Heart right ventricle (tissue), 16 donors: ENCODE measurements at regions not wholly inside any gene's neighbourhood (a gene's known extent, or its start where the extent isn't known, plus 50 kb on each side); places are given as distances from the start of the nearest gene placed in this dataset.

Source experiments
- ATAC-seq, 8 donors: fragments of 200-7000 bp; cut with Tn5 transposase; one replicate each; pipeline ENCODE4 v1.9.1; 2020; ENCODE audit warnings: mild to moderate bottlenecking in 8 of 8, moderate library complexity in 8 of 8, moderate number of reproducible peaks in 1 of 8
- DNase-seq, 2 donors: peaks; one replicate each; pipeline ENCODE4 v3.0.0-alpha.2; 2020
- H3K27ac ChIP-seq, 10 donors: fragments of 200-600 bp; sonication (generic) in 2 of 10; one replicate each; pipeline versions ENCODE4 v1.5.0 to v1.8.0; 2020 to 2022; ENCODE audit warnings: mild to moderate bottlenecking in 3 of 10
- H3K27me3 ChIP-seq, 7 donors: fragments of 200-600 bp; one replicate each; pipeline ENCODE4 v1.8.0; 2021 to 2022; ENCODE audit warnings: mild to moderate bottlenecking in 2 of 7
- H3K36me3 ChIP-seq, 9 donors: fragments of 200-600 bp; sonication (generic) in 1 of 9; one replicate each; pipeline versions ENCODE4 v1.5.0 to v1.8.0; 2020 to 2022; ENCODE audit warnings: mild to moderate bottlenecking in 2 of 9
- H3K4me1 ChIP-seq, 9 donors: fragments of 200-600 bp; sonication (generic) in 1 of 9; one replicate each; pipeline versions ENCODE4 v1.5.0 to v1.8.0; 2020 to 2022; ENCODE audit warnings: mild to moderate bottlenecking in 4 of 9
- H3K4me3 ChIP-seq, 10 donors: fragments of 200-600 bp; sonication (generic) in 2 of 10; one replicate each; pipeline versions ENCODE4 v1.5.0 to v1.8.0; 2020 to 2022; ENCODE audit warnings: mild to moderate bottlenecking in 7 of 10, moderate library complexity in 2 of 10
- H3K9me3 ChIP-seq, 11 donors: fragments of 200-600 bp in 10 of 11; sonication (generic) in 2 of 11; one replicate each; pipeline versions ENCODE4 v1.5.0 to v1.8.0; 2013 to 2022; ENCODE audit warnings: mild to moderate bottlenecking in 2 of 11, control low read depth in 1 of 11, moderate library complexity in 1 of 11
- WGBS, 2 donors: extraction: QIAGEN DNeasy Blood & Tissue Kit; methylation state at CpG; one replicate each; pipeline ENCODE4 v1.1.7; 2013; ENCODE audit warnings: inconsistent platforms in 1 of 2; 5-methylcytosine and 5-hydroxymethylcytosine counted together
- intact Hi-C, 10 donors: fragments of 100-400 bp; cut with DNase I; formaldehyde crosslinking; loops; one replicate each; pipeline versions ENCODE4 v1.11.1 to v1.14.2; 2022
- TF ChIP-seq, protein P1 (sequence below), 9 donors: fragments of 200-600 bp; sonication (generic) in 2 of 9; IDR thresholded peaks; one replicate each; pipeline versions ENCODE4 v1.5.0 to v1.8.0; 2021 to 2022; ENCODE audit warnings: antibody characterized with exemption in 9 of 9, mild to moderate bottlenecking in 5 of 9, moderate library complexity in 1 of 9
- donor health status: Arrhythmogenic right ventricular cardiomyopathy.
- donor health status: ischemic (EF 13 %, LVEDD 7.1; RV severe dilation, severe dysfunction).
- donor health status: healthy with polysubstance abuse.
- donor health status: DM: no; HTN: yes; CAD: no.
- donor health status: DM: no; HTN: no; CAD: no.
- donor health status: ischemic (EF 25% LVEDD 6.9; RV normal size, moderate dysfunction).
- donor health status: ischemic (EF 25% LVEDD 5.7; RV mildly dilated, moderate dysfunction).
- donor health status: healthy.
- donor health status: DM: yes; HTN: yes; CAD: no.
- donor health status: Ischemic cardiomyopathy.
- donor health status: ischemic (EF 35%, LVEDD 5.7; RV mildly dilated, moderate dysfunction).
- donor health status: nonischemic (EF 11% LVEDD 7.7; RV severe dilation, severe dysfunction).
- donor health status: DM: yes; HTN: yes; CAD: no.
- donor health status: PGD.
- donor health status: ischemic (EF 29% LVEDD 5.4; RV normal size, mild dysfunction).
- donor health status: nonischemic (EF 23%, LVEDD 6.1; RV moderate dilation, normal function).

DNA sequence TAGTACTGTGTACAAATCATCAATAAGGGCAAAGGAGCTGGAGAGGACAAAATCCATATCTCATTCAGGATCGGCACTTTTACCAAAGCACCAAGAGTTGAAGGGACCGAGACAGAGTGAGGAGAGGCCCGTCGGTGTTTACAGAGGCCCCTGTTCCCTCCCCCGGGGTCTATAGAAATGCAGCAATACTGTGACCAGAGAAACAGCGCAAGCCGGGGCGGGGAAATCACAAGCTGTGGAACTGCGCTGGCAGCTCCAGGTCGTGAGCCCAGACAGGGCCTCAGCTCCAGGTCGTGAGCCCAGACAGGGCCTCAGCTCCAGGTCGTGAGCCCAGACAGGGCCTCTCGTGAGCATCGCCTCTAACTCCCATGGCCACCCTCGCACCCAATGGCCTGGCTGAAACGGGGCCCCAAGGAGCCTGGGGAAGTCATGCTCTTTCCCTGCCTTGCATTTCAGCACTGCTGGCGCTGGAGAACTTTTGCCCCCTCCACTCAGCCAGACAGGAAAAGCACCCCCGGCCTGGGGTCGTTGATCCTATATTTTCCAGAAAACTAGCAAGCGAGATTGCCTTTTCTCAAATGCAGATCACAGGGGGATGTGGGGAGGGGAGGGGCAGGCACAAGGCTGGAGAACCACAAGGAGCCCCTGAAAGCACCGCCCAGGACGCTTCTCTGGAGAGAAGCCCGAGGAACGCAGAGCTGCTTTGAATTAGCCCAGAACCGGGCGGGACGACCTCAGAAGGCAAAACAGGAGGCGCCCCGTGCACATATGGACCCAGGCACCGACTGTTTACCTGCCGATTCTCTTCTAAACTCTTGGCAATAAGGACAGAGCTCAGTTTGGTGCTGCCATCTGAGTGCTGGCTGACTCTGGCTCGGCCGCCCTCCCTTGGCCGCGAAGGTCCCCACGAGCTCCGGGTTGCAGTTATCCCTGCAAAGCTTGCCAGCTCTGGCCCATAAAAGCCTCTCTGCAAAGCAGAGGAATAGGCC, 223.7 kb downstream of the ACKR3 start:
- intact Hi-C loops: no loop called here
- H3K27me3 ChIP-seq: peaks cover 0 to 17% (median 0%) of the 10 kb centered on the region in 7 donors
- H3K36me3 ChIP-seq: no peaks in the 10 kb centered on the region
- no peak overlapping the region for H3K4me3 ChIP-seq
- H3K27ac ChIP-seq: no peak overlapping the region
- no peak for ATAC-seq
- 82 to 85% methylated on average over 36 to 37 of the region's 37 CpGs for WGBS, 2 donors
- TF ChIP-seq, protein P1, sequence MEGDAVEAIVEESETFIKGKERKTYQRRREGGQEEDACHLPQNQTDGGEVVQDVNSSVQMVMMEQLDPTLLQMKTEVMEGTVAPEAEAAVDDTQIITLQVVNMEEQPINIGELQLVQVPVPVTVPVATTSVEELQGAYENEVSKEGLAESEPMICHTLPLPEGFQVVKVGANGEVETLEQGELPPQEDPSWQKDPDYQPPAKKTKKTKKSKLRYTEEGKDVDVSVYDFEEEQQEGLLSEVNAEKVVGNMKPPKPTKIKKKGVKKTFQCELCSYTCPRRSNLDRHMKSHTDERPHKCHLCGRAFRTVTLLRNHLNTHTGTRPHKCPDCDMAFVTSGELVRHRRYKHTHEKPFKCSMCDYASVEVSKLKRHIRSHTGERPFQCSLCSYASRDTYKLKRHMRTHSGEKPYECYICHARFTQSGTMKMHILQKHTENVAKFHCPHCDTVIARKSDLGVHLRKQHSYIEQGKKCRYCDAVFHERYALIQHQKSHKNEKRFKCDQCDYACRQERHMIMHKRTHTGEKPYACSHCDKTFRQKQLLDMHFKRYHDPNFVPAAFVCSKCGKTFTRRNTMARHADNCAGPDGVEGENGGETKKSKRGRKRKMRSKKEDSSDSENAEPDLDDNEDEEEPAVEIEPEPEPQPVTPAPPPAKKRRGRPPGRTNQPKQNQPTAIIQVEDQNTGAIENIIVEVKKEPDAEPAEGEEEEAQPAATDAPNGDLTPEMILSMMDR (IDR thresholded peaks at IDR 0.05): no peak
- no peak for DNase-seq
- peaks cover 0 to 3% (median 0%) of the 10 kb centered on the region in 9 donors for H3K4me1 ChIP-seq
- H3K9me3 ChIP-seq: peaks cover 0 to 4% (median 0%) of the 10 kb centered on the region in 11 donors

DNA sequence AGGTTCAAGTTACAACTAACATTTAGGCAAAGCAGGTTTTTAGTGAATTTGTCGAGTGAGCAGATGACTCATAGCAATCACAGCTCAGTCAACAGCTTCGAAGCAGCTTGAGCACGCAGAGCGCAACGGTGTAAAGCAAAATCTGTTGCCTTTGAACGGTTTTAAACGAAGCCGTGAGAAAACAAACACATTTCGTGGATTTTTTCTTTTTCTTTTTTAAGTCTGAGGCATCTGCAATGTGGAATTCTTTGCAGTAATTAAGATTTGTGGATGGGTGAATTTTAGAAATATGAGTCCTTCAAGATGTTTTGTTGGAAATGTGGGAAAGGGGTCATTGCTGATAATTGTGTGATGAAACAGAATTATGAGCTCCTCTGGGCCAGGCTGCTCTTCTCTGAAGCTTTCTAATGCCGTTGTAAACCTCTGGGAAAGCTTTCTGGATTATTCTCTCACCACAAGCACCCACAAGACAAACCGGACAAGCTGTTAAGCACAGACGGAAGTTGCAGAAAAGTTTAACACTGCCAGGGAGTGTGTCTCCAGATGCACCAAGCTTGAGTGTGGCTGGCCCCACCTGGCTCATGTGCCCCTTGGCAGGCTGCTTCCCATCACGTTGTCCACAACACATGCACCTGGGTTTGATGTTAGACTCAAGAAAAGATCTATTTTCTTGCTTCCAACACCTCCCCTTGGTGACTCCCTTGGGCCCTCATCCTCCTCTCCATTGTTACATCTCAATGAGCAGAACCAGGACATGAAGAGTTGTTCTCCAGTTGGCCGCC, 224.7 kb downstream of the ACKR3 start:
- ATAC-seq (no peak), DNase-seq (no peak)
- TF ChIP-seq, protein P1 (IDR thresholded peaks at IDR 0.05): no peak
- Histone ChIP-seq H3K27ac (no peak overlapping the region), H3K4me3 (no peak overlapping the region), H3K27me3 (peaks cover 0 to 17% (median 0%) of the 10 kb centered on the region in 7 donors), H3K4me1 (no peaks in the 10 kb centered on the region), H3K36me3 (no peaks in the 10 kb centered on the region), H3K9me3 (peaks cover 0 to 4% (median 0%) of the 10 kb centered on the region in 11 donors)
- intact Hi-C loops: no loop called here
- WGBS, 2 donors: 70 to 83% methylated on average over 14 of the region's 14 CpGs

DNA sequence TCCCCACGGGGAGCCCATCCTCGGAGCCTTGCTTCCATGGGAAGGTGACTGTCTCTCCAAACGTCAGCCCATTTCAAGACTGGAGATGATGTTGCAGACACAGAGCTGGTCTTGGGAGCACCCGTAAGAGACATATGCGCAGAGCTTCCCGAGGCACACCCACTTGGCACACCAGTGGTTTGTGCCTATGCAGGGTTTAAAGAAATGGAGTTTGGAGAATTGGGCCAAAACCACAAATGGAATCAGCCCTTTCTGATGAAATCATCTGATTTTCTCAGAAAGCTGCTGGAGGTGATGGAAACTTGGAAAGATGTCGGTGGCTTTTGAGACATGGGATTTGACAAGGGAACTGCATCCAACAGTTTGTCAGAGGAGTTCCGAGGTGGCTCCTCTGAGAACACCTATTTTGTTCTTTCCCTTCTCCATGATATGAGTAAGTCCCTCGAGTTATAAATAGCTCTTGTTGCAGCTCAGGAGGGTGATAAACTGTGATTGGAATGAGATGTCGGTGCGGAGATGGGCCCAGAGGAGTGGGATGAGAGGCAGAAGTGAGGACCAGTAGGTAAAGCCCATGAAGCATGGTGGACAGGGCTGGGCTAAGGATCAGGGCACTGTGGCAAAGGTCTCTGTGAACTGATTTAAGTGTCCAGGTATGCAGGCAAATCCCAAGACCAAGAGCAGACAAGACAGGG, 225.7 kb downstream of the ACKR3 start:
- intact Hi-C loops: no loop called here
- no peak for DNase-seq
- 81 to 88% methylated on average over 11 of the region's 11 CpGs for WGBS, 2 donors
- Histone ChIP-seq H3K4me1 (no peaks in the 10 kb centered on the region), H3K27me3 (peaks cover 0 to 15% (median 0%) of the 10 kb centered on the region in 7 donors), H3K27ac (no peak overlapping the region), H3K36me3 (no peaks in the 10 kb centered on the region), H3K9me3 (peaks cover 0 to 4% (median 0%) of the 10 kb centered on the region in 11 donors), H3K4me3 (no peak overlapping the region)
- TF ChIP-seq, protein P1 (IDR thresholded peaks at IDR 0.05): no peak
- ATAC-seq: no peak

DNA sequence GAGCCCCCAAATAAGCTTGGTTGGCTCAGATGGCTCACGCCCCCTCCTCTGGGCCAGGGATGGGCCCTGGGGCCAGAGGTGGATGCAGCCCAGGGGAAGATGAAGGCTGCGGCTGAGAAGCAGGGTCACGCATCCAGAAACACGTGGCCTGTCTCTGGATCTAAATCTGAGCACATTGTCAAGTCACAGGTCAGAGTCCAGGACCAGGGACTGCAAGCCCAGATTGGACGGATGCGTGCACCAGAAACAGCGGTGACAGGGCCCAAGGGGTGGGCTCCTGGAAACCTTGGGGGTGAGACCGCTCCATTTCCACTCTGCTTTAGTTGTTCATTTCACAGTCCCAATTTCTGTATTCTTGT, 226.2 kb downstream of the ACKR3 start:
- peaks cover 0 to 10% (median 0%) of the 10 kb centered on the region in 7 donors for H3K27me3 ChIP-seq
- no peak overlapping the region for H3K27ac ChIP-seq
- no peak for DNase-seq
- no peaks in the 10 kb centered on the region for H3K4me1 ChIP-seq
- TF ChIP-seq, protein P1 (IDR thresholded peaks at IDR 0.05): no peak
- no peak for ATAC-seq
- no peak overlapping the region for H3K4me3 ChIP-seq
- 94 to 98% methylated on average over 8 of the region's 8 CpGs for WGBS, 2 donors
- H3K9me3 ChIP-seq: peaks cover 0 to 4% (median 0%) of the 10 kb centered on the region in 11 donors
- H3K36me3 ChIP-seq: no peaks in the 10 kb centered on the region
- intact Hi-C loops: no loop called here
